ENCODE measurements at regions not wholly inside any gene's neighbourhood (a gene's known extent, or its start where the extent isn't known, plus 50 kb on each side); places are given as distances from the start of the nearest gene placed in this dataset.

DNA sequence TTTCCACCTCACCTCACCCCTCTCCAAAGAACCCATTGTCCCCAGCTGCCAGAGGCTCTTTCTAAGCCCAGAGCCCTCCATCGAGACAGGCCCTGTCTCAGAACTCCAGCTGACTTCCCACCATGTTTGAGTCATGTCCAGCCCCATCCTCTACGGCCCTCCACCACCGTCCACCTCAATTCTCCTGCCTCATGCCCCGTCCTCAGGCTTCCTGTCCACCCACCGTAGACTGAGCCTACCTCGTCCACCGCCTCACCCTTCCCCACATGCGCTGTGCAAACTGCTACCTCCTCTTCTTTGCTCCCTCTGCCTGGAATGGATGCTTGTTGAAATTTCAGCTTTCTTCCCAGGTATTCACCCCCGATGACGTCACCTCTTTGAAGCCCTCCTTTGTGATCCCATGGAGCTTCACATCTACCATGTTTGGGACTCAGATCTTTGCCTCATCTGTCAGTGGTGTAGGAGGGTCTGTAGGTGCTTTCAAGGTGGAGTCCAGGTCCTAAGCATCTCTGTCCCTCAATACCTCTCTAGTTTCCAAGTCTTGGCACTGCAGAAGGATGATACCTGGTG, 149.0 kb downstream of the MRM1 start:
- H3K4me3 ChIP-seq = no peak overlapping the region
- TF ChIP-seq POLR2A (IDR thresholded peaks at IDR 0.05) (no peak), EP300 (IDR thresholded peaks at IDR 0.05) (no peak)
- TF ChIP-seq, protein P1, sequence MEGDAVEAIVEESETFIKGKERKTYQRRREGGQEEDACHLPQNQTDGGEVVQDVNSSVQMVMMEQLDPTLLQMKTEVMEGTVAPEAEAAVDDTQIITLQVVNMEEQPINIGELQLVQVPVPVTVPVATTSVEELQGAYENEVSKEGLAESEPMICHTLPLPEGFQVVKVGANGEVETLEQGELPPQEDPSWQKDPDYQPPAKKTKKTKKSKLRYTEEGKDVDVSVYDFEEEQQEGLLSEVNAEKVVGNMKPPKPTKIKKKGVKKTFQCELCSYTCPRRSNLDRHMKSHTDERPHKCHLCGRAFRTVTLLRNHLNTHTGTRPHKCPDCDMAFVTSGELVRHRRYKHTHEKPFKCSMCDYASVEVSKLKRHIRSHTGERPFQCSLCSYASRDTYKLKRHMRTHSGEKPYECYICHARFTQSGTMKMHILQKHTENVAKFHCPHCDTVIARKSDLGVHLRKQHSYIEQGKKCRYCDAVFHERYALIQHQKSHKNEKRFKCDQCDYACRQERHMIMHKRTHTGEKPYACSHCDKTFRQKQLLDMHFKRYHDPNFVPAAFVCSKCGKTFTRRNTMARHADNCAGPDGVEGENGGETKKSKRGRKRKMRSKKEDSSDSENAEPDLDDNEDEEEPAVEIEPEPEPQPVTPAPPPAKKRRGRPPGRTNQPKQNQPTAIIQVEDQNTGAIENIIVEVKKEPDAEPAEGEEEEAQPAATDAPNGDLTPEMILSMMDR (IDR thresholded peaks at IDR 0.05) = no peak
- H3K4me1 ChIP-seq (ENCODE audit: insufficient read depth) = no peaks in the 10 kb centered on the region
- H3K9me3 ChIP-seq = no peaks in the 10 kb centered on the region
- no peaks in the 10 kb centered on the region for H3K27me3 ChIP-seq
- DNase-seq = no peak
- intact Hi-C loops (cut with DNase I) = no loop called here
- no peak overlapping the region for H3K27ac ChIP-seq
- WGBS, 3 donors = 87 to 89% (median 88%) methylated on average over 10 of the region's 10 CpGs
- H3K36me3 ChIP-seq = no peaks in the 10 kb centered on the region

DNA sequence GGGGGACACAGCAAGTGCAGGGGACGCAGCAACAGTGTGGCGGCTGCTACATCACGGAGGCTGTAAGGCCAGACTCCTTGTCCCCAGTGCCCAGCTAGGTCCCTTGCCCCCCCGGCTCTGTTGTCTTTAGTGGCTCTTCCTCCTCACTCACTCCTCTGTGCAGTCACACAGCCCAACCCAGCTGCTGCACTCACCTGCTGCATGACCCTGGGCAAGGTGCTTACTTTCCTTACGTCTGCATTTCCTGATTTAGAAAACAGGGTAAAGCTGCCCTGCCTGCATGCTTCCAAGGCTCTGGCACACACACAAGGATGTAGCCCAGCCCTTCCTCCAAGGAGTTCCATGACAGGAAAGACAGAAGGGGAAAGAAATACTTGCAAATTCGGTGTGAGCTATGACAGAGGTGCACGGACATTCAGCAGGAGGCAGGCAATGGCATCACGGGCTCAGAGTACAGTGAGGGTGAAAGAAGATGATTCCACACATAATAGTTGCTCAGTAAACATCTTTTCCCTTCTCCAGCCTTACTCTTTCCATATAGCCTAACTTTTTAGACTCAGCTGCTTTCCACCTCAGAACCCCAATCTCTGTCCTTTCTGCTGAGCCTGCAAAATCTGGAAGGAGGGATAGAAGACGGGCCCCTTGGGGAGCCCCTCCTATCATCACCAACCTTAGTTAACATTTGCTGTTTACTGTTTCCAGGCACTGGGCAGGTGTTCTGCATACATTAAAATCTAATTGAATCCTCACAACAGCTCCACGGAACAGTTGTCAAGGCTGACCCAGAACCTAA, 150.9 kb downstream of the MRM1 start:
- no peak for TF ChIP-seq POLR2A (IDR thresholded peaks at IDR 0.05)
- TF ChIP-seq, protein P1 (IDR thresholded peaks at IDR 0.05) = no peak
- TF ChIP-seq EP300 (IDR thresholded peaks at IDR 0.05) = no peak
- Histone ChIP-seq H3K4me3 (no peak overlapping the region), H3K9me3 (no peaks in the 10 kb centered on the region), H3K27ac (no peak overlapping the region), H3K4me1 (ENCODE audit: insufficient read depth) (no peaks in the 10 kb centered on the region), H3K27me3 (no peaks in the 10 kb centered on the region), H3K36me3 (no peaks in the 10 kb centered on the region)
- no peak for DNase-seq
- intact Hi-C loops (cut with DNase I) = no loop called here
- WGBS, 3 donors = 65 to 70% (median 67%) methylated on average over 10 of the region's 10 CpGs

DNA sequence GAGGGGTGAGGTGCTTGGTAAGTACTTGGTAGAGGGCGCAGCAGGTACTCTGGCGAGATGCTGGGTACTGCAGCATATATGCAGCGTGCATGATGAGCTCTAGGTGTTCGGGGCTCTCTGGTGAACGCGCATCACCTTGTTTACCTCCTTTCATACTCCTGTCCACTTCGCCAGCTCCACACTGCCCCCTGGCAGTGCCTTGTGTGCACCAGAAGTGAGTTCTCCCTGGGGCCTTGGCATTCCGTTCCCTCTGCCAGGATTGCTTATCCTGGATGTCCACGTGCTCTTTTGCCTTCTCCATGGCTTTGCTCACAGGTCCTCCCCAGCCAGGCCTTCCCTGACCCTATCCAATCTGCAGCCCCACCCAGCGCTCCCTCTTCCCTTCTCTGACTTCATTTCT, 154.2 kb downstream of the MRM1 start:
- Histone ChIP-seq H3K9me3 (no peaks in the 10 kb centered on the region), H3K4me3 (no peak overlapping the region), H3K4me1 (ENCODE audit: insufficient read depth) (no peaks in the 10 kb centered on the region), H3K36me3 (no peaks in the 10 kb centered on the region), H3K27ac (no peak overlapping the region), H3K27me3 (no peaks in the 10 kb centered on the region)
- intact Hi-C loops (cut with DNase I) = no loop called here
- TF ChIP-seq, protein P1 (IDR thresholded peaks at IDR 0.05) = no peak
- TF ChIP-seq EP300 (IDR thresholded peaks at IDR 0.05) (no peak), POLR2A (IDR thresholded peaks at IDR 0.05) (no peak)
- 46 to 54% (median 53%) methylated on average over 10 of the region's 10 CpGs for WGBS, 3 donors
- no peak for DNase-seq

DNA sequence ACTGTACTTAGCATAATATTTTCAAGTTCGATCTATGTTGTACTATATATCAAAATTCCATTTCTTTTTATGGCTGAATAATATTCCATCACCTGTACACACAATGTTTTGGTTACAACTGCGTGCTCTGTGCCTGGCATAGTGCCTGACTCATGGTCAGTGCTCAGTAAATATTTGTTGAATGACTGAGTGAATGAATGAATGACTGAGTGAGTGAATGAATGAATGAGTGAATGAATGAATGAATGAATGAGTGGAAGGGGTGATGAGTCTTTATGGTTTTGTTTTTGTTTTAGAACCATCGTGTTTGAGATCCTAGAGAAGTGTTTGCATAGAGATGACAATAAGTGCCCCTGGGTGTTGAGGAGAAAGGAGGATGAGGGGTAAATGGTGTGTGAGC, 155.3 kb downstream of the MRM1 start:
- no peaks in the 10 kb centered on the region for H3K4me1 ChIP-seq (ENCODE audit: insufficient read depth)
- WGBS, 3 donors = 83 to 90% (median 90%) methylated on average over 3 of the region's 3 CpGs
- no peak overlapping the region for H3K27ac ChIP-seq
- intact Hi-C loops (cut with DNase I) = no loop called here
- H3K4me3 ChIP-seq = no peak overlapping the region
- H3K27me3 ChIP-seq = no peaks in the 10 kb centered on the region
- no peaks in the 10 kb centered on the region for H3K9me3 ChIP-seq
- TF ChIP-seq EP300 (IDR thresholded peaks at IDR 0.05) (no peak), POLR2A (IDR thresholded peaks at IDR 0.05) (no peak)
- TF ChIP-seq, protein P1 (IDR thresholded peaks at IDR 0.05) = no peak
- no peaks in the 10 kb centered on the region for H3K36me3 ChIP-seq
- DNase-seq = no peak
